Activated CD4-positive, alpha-beta T cell treated with anti-CD3 and anti-CD28 coated beads, Interleukin-2, amount 50 U/mL, for 24 hours (primary cell): ENCODE measurements at regions not wholly inside any gene's neighbourhood (a gene's known extent, or its start where the extent isn't known, plus 50 kb on each side); places are given as distances from the start of the nearest gene placed in this dataset.

Experiments
- DNase-seq, 2 donors: peaks; one replicate each; pipeline ENCODE4 v3.0.0-alpha.2; 2020; ENCODE audit warnings: low read depth in 1 of 2, low spot score in 1 of 2

- DNase-seq = no peak
Measured at GRCh38 chr3:59593380-59593779, 543.6 kb upstream of the CFAP20DC start.

- DNase-seq = no peak
Measured at GRCh38 chr3:59580996-59581395, 531.2 kb upstream of the CFAP20DC start.

GRCh38 chr3:59580499-59580898, 530.7 kb upstream of the CFAP20DC start:
- no peak for DNase-seq

GRCh38 chr3:59578129-59578528, 528.3 kb upstream of the CFAP20DC start:
- no peak for DNase-seq

GRCh38 chr3:59576606-59577005, 526.8 kb upstream of the CFAP20DC start:
- no peak for DNase-seq

GRCh38 chr3:59575113-59576001, 525.5 kb upstream of the CFAP20DC start:
- peak; percentile 82 to 83 for DNase-seq

- no peak for DNase-seq
Measured at GRCh38 chr3:59573911-59574310, 524.1 kb upstream of the CFAP20DC start.

- DNase-seq = no peak
Measured at GRCh38 chr3:59572106-59572505, 522.3 kb upstream of the CFAP20DC start.

GRCh38 chr3:59570806-59571205, 521.0 kb upstream of the CFAP20DC start:
- DNase-seq = no peak

- DNase-seq = no peak
Measured at GRCh38 chr3:59567661-59568060, 517.8 kb upstream of the CFAP20DC start.

GRCh38 chr3:59566481-59566975, 516.7 kb upstream of the CFAP20DC start:
- DNase-seq = no peak

- DNase-seq = no peak
Measured at GRCh38 chr3:59565125-59565524, 515.3 kb upstream of the CFAP20DC start.

GRCh38 chr3:59563966-59564365, 514.1 kb upstream of the CFAP20DC start:
- DNase-seq = no peak

- DNase-seq = no peak
Measured at GRCh38 chr3:59563072-59563605, 513.3 kb upstream of the CFAP20DC start.

GRCh38 chr3:59559721-59560435, 510.1 kb upstream of the CFAP20DC start:
- DNase-seq = peak; percentile 8 to 40

GRCh38 chr3:59558906-59559720, 509.3 kb upstream of the CFAP20DC start:
- no peak for DNase-seq

- no peak for DNase-seq
Measured at GRCh38 chr3:59555593-59556315, 505.9 kb upstream of the CFAP20DC start.

GRCh38 chr3:59553076-59553475, 503.3 kb upstream of the CFAP20DC start:
- DNase-seq = no peak

- no peak for DNase-seq
Measured at GRCh38 chr3:59551834-59552233, 502.0 kb upstream of the CFAP20DC start.

- no peak for DNase-seq
Measured at GRCh38 chr3:59549962-59550361, 500.1 kb upstream of the CFAP20DC start.
